ENCODE measurements at regions not wholly inside any gene's neighbourhood (a gene's known extent, or its start where the extent isn't known, plus 50 kb on each side); places are given as distances from the start of the nearest gene placed in this dataset.

DNA sequence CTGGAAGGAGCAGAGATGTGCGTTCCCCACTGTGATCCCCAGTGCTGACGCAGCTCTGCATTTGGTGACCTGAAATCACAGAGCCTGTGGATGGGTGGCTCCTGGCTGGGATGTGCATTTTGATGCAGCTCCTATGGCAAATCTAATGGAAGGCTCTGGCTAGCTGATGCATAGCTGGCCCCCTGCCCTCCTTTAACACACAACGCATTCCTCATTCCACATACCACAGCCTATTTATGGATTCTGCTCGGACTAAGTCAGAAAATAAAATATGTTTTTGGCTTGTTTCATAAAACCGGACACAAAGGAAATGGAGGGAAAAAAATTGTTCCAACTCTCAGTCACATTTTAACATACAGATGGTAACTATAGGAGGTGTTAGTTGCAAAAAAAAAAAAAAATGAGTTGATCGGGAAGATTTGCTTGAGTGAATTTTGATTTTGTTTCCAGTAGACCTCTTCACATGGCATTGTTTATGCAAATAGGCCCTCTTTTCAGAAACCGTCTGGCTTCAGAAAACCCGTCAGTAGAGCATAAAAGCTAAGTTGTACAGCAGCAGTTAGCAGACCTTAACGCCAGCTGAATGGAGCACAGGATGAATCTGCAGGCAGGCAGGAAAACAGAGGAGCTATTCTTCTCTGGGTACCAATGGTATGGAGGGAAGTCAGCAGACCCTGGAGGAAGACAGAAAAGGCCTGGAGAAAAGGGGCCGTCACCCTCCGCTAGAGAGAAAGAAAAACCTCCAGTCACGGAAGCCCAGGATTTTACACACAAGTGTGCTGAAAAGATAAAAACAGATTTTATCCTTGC lies 215.4 kb downstream of the HDGFL1 start:
- TF ChIP-seq HNF4G (IDR thresholded peaks at IDR 0.05): no peak
- TF ChIP-seq, protein P1, sequence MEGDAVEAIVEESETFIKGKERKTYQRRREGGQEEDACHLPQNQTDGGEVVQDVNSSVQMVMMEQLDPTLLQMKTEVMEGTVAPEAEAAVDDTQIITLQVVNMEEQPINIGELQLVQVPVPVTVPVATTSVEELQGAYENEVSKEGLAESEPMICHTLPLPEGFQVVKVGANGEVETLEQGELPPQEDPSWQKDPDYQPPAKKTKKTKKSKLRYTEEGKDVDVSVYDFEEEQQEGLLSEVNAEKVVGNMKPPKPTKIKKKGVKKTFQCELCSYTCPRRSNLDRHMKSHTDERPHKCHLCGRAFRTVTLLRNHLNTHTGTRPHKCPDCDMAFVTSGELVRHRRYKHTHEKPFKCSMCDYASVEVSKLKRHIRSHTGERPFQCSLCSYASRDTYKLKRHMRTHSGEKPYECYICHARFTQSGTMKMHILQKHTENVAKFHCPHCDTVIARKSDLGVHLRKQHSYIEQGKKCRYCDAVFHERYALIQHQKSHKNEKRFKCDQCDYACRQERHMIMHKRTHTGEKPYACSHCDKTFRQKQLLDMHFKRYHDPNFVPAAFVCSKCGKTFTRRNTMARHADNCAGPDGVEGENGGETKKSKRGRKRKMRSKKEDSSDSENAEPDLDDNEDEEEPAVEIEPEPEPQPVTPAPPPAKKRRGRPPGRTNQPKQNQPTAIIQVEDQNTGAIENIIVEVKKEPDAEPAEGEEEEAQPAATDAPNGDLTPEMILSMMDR (IDR thresholded peaks at IDR 0.05; ENCODE audit: low read depth, low read length, missing input control): no peak
- no peak for TF ChIP-seq EGR1 (IDR thresholded peaks at IDR 0.05; ENCODE audit: low read depth in 2 of 2)
